Body of pancreas (tissue), 4 donors: ENCODE measurements at regions not wholly inside any gene's neighbourhood (a gene's known extent, or its start where the extent isn't known, plus 50 kb on each side); places are given as distances from the start of the nearest gene placed in this dataset.

Experiments used
- ATAC-seq: fragments of 150-250 bp; one replicate; pipeline ENCODE4 v1.9.1; 2016
- DNase-seq, 4 donors: peaks; one replicate each; pipeline ENCODE4 v3.0.0-alpha.2; 2019
- H3K27ac ChIP-seq, 4 donors: fragments of 200-600 bp; sonication (generic); 1 replicate in 3 of 4; 2 replicates in 1 of 4; pipeline versions ENCODE4 v1.5.1 to v1.6.1; 2016 to 2019; ENCODE audit warnings: mild to moderate bottlenecking in 1 of 4, mixed read lengths in 1 of 4, moderate library complexity in 1 of 4
- H3K27me3 ChIP-seq, 2 donors: fragments of 200-600 bp; sonication (generic); one replicate each; pipeline ENCODE4 v1.6.0; 2016; ENCODE audit warnings: mild to moderate bottlenecking in 1 of 2
- H3K36me3 ChIP-seq, 2 donors: fragments of 200-600 bp; sonication (generic); replicated peaks in 1 of 2; 2 replicates each; pipeline ENCODE4 v1.5.1; 2016; ENCODE audit warnings: low read depth in 2 of 2; ENCODE audit not compliant: insufficient read depth in 1 of 2
- H3K4me1 ChIP-seq: fragments of 200-600 bp; sonication (generic); one replicate; pipeline ENCODE4 v1.6.0; 2016
- H3K4me3 ChIP-seq, 2 donors: fragments of 200-600 bp; sonication (generic); 1 replicate in 1 of 2; 2 replicates in 1 of 2; pipeline ENCODE4 v1.5.1; 2016 to 2019
- H3K9me3 ChIP-seq, 3 donors: fragments of 200-600 bp; sonication (generic); 1 replicate in 2 of 3; 2 replicates in 1 of 3; pipeline ENCODE4 v1.5.1; 2016
- CTCF ChIP-seq, 7 experiments: fragments of 450-650 bp in 4 of 7; fragments of 200-600 bp in 3 of 7; sonication (generic) in 3 of 7; IDR thresholded peaks; one replicate each; pipeline ENCODE4 v1.5.1; 2016 to 2019; ENCODE audit warnings: antibody characterized with exemption in 7 of 7
- POLR2A ChIP-seq, 3 donors: fragments of 450-650 bp; IDR thresholded peaks; one replicate each; pipeline ENCODE4 v1.6.1; 2016; ENCODE audit warnings: antibody characterized with exemption in 3 of 3, mild to moderate bottlenecking in 2 of 3
- WGBS, 2 donors: methylation state at CpG; one replicate each; pipeline ENCODE4 v1.1.5; 2017; 5-methylcytosine and 5-hydroxymethylcytosine counted together
- intact Hi-C: fragments of 100-400 bp; cut with DNase I; formaldehyde crosslinking; loops from one replicate; pipeline ENCODE4 v1.15.1; 2023

DNA sequence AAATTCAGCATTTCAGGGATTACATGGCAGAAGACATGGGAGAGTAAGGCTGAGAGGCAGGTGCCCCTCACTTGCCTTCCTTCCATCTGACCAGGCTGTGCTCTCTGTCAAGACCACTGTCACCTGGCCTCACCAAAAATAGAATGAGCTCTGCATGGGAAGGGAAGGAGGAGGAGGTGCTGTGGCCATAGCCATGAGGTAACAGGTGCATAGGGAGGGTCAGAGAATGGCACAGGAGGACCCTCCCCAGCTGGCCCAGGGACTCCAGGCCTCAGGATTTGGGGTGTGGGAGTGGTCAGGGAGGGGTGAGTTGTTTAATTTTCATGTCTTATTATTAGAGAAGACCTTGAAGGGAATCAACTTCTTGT, 192.3 kb downstream of the FCRL5 start:
- intact Hi-C loops: no loop called here
- no peak for ATAC-seq
- TF ChIP-seq POLR2A (IDR thresholded peaks at IDR 0.05) (no peak), CTCF (IDR thresholded peaks at IDR 0.05) (no peak)

GRCh38 chr1:157359314-157360022, 192.8 kb downstream of the FCRL5 start:
- intact Hi-C loops: no loop called here
- TF ChIP-seq CTCF (IDR thresholded peaks at IDR 0.05) (no peak), POLR2A (IDR thresholded peaks at IDR 0.05) (no peak)
- Histone ChIP-seq H3K36me3 (no peaks in the 10 kb centered on the region), H3K27me3 (no peaks in the 10 kb centered on the region), H3K27ac (no peak overlapping the region), H3K9me3 (no peaks in the 10 kb centered on the region), H3K4me3 (no peak overlapping the region), H3K4me1 (peaks cover 7% of the 10 kb centered on the region)
- DNase-seq: peak in 1 of 4 donors; percentile 20
- 75 to 83% methylated on average over 4 of the region's 4 CpGs for WGBS, 2 donors
- ATAC-seq: no peak

More for the DNA sequence above, 192.3 kb downstream of the FCRL5 start:
- DNase-seq: no peak
- H3K9me3 ChIP-seq: no peaks in the 10 kb centered on the region
- H3K36me3 ChIP-seq: no peaks in the 10 kb centered on the region
- H3K27me3 ChIP-seq: no peaks in the 10 kb centered on the region
- no peak overlapping the region for H3K4me3 ChIP-seq
- no peak overlapping the region for H3K27ac ChIP-seq
- H3K4me1 ChIP-seq: peaks cover 7% of the 10 kb centered on the region

DNA sequence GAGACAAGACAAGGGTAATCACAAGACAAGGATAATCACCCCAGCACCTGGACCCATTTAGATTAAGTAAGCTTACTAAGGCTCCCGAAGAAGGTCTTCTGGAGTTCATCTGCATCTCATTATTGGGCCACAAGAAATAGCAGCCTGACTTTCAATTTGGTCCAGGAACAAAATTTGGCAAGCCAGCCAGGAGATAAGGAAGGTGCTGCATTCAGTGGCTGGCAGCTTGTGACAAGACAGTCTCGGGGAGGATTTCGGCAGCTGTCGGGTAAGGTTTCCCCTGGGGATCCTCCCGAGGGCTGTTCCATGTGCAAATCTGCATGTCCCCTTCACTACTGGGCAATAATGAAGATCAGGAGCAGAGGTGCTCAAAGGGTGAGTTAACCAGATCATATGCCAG, 195.2 kb downstream of the FCRL5 start:
- H3K4me3 ChIP-seq: no peak overlapping the region
- DNase-seq: no peak
- intact Hi-C loops: no loop called here
- no peaks in the 10 kb centered on the region for H3K27me3 ChIP-seq
- H3K4me1 ChIP-seq: peaks cover 7% of the 10 kb centered on the region
- H3K9me3 ChIP-seq: no peaks in the 10 kb centered on the region
- no peak for ATAC-seq
- no peaks in the 10 kb centered on the region for H3K36me3 ChIP-seq
- TF ChIP-seq CTCF (IDR thresholded peaks at IDR 0.05): no peak
- no peak for TF ChIP-seq POLR2A (IDR thresholded peaks at IDR 0.05)
- 90 to 94% methylated on average over 4 to 5 of the region's 5 CpGs for WGBS, 2 donors
- H3K27ac ChIP-seq: no peak overlapping the region

- H3K36me3 ChIP-seq: no peaks in the 10 kb centered on the region
- no peak overlapping the region for H3K27ac ChIP-seq
- H3K4me1 ChIP-seq: peaks cover 7% of the 10 kb centered on the region
- no peak overlapping the region for H3K4me3 ChIP-seq
- no peaks in the 10 kb centered on the region for H3K27me3 ChIP-seq
- H3K9me3 ChIP-seq: no peaks in the 10 kb centered on the region
- intact Hi-C loops: no loop called here
- TF ChIP-seq POLR2A (IDR thresholded peaks at IDR 0.05) (no peak), CTCF (IDR thresholded peaks at IDR 0.05) (no peak)
- no peak for ATAC-seq
- no peak for DNase-seq
- WGBS, 2 donors: 84 to 97% methylated on average over 3 of the region's 3 CpGs
These were observed 195.7 kb downstream of the FCRL5 start for GRCh38 chr1:157356601-157357000.

GRCh38 chr1:157353546-157353945, 198.8 kb downstream of the FCRL5 start:
- Histone ChIP-seq H3K27me3 (no peaks in the 10 kb centered on the region), H3K27ac (no peak overlapping the region), H3K4me3 (no peak overlapping the region), H3K4me1 (no peaks in the 10 kb centered on the region), H3K9me3 (no peaks in the 10 kb centered on the region), H3K36me3 (no peaks in the 10 kb centered on the region)
- WGBS, 2 donors: 58 to 66% methylated on average over 2 of the region's 2 CpGs
- intact Hi-C loops: no loop called here
- ATAC-seq (no peak), DNase-seq (no peak)
- TF ChIP-seq POLR2A (IDR thresholded peaks at IDR 0.05): no peak
- TF ChIP-seq CTCF (IDR thresholded peaks at IDR 0.05): no peak
